ENCODE measurements at regions not wholly inside any gene's neighbourhood (a gene's known extent, or its start where the extent isn't known, plus 50 kb on each side); places are given as distances from the start of the nearest gene placed in this dataset.
"Not testable (repeated sequence)": the region's sequence is repeated elsewhere in the genome, so short reads cannot be mapped to it uniquely, and the experiment has no call there.

DNA sequence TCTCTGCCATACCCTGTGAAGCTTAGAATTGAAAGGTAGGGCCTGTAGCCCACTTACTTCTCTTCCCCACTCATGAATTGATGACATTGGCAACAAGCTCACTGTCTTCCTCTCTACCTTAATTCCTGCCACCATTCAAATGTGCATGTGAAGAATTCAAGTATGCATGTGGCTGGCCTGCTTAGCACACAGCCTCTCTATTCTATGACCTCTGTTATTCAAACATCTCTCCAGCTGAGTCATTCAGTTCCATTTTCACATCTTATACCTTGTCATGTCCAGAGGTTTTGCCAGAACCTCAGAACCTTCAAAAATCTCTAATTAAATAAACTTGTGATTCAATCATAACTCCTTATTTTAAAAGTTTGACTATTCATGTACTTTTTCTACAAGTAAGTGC is 114.7 kb upstream of the MAN2A1 start:
- DNase-seq, result no peak

DNA sequence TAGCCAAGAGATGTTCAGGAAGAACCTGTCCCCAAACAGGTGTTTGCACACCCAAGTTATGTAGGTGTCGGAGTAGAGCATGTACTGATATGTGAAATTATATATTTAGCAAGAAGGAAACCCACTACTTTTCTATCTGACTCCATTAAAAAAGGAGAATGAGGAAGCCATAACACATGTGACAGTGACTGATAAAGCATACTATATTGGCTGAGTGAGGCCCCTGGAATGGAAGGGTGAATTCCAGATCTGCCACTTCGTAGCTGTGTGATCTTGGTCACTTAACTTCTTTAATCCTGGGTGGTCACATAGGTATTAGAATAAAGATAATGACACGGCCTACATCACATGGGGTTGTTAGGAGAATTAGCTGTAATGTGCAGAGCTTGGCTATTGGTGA is 116.0 kb upstream of the MAN2A1 start:
- DNase-seq, result no peak

DNA sequence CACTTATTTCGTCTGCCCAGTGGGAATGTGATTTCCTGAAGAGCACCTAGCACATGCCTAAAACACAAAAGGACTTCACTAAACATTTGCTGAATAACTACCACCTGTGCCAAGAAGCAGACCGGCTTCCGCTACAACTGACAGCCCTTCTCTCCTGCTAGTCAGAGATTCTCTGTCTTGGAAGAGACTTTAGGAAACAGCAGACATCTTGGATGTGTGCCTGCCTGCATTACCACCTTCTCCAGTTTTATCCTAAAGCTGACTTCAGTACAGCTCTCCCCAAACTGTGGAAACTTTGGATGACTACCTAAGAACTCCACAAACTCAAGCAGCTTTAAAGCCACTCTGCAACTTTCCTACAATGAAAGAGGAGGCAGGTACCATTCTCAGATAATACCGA is 116.5 kb upstream of the MAN2A1 start:
- DNase-seq, result no peak

DNA sequence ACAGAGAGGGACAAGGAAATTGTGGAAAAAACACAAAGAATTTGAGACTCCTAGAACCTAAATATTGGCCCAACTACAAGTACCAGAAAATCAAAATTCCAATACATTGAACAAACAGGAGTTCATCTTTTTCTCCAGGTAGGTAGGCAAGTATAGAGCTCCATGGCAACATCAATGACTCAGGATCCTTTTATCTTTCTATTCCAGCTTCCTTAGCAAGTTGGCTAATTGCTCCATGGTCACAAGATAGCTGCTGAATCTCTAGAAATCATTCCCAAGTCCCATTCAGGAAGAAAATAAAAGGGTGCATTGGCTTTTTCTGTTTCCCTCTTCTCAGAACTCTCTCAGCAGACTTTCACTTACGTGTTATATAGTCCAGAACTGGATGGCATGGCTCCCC is 117.9 kb upstream of the MAN2A1 start:
- DNase-seq, result no peak

DNA sequence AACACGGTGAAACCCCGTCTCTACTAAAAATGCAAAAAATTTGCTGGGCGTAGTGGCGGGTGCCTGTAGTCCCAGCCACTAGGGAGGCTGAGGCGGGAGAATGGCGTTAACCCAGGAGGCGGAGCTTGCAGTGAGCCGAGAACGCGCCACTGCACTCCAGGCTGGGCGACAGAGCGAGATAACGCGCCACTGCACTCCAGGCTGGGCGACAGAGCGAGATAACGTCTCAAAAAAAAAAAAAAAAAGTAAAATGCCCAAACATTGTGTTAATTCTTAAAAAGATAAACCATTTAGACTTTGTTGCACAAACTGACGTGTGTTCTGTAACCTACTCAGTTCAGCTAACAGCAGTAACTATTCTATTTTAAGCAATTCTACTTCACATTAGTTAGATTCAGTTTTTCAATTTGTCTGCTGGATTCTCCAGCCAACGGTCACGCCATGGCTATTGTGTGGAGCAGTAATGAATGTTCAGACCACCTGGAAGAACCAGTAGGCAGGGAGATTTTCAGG is 119.3 kb upstream of the MAN2A1 start:
- DNase-seq, result no peak

DNA sequence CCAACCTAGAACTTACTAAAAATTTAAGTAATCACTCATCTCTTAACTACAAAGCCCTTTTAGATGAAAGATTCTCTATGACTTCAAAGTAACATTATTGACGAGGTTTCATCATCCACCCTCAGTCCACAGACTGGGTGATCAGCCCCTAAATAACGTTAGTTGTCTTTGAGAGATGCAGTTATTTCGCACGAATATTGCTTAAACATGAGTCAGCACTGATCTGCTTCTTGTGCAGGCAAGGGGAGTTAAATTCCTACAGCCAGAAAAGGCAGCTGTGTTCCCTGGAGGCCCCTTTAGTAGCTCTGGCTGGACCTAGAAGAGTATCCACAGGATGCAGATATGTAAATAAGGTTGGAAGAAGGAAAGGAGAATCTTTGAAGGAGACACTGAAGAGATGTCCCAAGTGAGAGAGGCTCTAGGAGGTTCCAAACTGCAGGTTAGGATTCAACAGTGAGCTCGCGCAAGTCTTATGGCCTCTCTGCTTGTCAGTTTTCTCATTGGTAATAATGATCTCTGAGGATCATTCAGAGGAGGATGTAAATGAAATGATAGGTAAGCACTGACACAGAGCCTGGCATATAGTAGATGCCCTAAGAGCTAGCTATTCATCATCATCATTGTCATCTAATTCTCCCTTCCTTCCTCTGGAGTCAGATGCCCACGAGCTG is 122.2 kb upstream of the MAN2A1 start:
- DNase-seq, result no peak

DNA sequence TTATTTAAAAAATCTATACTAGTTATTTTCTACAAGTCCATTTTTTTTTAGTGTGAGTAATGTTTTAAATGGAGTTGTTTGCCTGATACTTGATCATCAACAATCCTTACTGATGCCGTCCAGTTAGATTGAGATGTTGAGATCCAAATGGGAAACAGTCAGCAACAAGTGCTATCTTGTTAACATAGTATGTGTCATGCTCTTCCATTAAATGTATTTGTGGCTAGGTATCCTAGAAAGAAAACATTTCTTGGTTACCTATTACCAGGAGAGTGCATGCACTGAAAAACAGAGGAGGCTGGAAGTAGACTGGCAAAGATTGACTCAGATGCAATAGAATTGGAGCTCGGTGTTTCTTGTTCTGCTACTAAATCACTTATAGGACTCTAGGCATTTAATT is 123.4 kb upstream of the MAN2A1 start:
- no peak for DNase-seq

DNA sequence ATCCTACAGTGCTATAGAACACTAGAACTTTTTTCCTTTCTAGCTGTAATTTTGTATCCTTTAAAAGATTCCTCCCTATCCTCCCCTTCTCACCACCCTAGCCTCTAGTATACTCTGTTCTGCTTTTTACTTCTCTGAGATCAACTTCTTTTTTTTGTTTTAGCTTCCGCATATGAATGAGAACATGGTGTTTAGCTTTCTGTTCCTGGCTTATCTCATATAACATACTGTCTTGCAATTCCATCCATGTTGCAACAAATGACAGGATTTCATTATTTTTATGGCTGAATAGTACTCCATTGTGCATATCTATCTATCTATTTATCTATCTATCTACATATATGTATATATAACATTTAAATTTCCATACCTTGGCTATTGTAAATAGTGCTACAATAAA is 126.0 kb upstream of the MAN2A1 start:
- no peak for DNase-seq

DNA sequence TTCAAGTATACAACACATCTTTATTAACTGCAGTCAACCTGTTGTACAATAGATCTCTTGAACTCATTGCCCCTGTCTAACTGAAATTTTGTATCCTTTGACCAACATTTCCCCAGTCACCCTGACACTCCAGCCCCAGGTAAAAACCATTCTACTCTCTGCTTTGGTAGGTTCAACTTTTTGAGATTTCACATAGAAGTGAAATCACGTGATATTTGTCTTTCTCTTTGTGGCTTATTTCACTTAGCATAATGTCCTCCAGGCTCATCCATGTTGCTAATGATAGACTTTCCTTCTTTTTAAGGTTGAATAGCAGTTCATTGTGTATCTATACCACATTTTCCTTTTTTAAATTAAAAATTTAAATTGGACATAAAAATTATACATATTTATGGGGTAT is 126.5 kb upstream of the MAN2A1 start:
- DNase-seq, result no peak

DNA sequence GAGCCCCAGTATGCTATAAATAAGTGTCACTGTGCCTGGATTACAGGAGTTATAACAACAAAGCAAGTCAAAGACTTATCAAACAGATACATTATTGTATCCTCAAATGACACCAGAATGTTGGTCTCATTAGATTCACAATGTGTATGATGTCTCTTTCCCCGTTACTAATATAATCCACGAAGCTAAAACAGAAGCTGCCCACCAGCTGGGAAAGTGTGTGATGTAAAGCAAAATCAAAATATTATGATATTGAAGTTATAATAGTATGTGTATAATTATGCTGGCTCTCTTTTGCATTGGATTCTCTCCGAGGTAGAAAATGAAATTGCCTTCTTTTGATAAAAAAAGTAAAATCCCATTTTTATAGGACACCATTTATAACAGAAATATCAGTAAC is 127.3 kb upstream of the MAN2A1 start:
- DNase-seq, result no peak

DNA sequence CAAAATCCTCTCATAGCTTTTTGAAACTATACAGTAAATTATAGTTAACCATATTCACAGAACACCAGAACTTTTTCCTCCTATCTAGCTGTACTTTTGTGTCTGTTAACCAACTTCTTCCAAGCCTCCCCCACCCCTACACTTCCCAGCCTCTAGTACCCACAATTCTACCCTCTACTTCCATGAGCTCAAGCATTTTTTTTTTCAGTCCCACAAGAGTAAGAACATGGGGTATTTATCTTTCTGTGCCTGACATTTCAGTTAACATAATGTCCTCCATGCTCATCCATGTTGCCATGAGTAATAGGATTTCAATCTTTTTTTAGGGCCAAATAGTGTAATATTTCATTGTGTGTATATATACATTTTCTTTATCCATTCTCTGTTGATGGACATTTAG is 128.3 kb upstream of the MAN2A1 start:
- DNase-seq, result no peak

DNA sequence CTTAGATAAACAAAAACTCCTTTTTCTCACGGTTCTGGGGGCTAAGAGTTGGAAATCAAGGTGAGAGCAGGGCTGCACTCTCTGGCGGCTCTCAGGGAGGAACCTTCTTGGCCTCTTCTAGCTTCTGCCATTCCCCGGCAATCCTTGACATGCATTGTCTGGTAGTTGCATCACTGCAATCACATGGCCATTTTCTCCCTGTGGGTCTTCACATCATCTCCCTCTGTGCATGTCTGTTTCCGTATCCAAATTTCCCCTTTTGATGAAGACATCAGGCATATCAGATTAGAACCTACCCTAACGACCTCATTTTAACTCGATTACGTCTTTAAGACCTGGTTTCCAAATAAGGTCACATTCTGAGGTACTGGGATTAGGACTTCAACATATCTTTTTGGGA is 129.2 kb upstream of the MAN2A1 start:
- no peak for DNase-seq

DNA sequence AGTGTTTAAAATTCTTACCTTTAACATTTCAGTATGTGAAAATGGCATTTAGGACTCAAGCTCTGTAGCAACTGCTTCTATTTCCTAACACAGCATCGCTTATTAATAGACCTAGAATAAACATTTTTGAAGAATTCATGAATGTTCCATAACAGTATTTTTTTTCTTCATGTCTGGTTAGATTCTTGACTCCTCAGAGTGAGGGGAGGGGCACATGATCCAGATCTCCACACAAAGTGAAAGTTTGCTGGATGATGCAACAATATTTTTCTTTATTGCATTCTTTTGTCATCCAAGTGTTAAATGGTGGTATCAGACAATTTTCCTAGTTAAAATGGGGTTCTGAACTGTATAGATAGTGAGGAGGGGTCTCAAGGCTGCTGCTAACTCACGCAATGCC is 130.8 kb upstream of the MAN2A1 start:
- DNase-seq, result no peak

DNA sequence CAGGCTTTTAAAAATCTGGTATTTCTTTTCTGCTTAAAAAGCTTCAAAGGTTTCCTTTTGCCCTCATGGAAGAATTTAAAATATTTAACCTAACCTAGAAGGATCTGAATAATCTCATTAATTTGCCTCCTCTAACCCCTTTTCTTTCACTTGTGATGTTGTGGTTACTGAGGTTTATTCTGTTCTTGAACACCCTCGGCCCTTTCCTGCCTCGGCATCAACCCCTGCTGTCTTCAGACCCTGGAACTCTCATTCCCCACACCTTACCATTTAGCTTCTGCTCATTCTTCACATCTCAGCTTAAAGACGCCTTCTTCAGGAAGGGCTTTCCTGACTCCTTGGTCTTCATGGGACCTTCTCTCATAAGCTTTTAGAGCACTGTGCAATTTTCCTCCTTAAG is 131.4 kb upstream of the MAN2A1 start:
- no peak for DNase-seq

DNA sequence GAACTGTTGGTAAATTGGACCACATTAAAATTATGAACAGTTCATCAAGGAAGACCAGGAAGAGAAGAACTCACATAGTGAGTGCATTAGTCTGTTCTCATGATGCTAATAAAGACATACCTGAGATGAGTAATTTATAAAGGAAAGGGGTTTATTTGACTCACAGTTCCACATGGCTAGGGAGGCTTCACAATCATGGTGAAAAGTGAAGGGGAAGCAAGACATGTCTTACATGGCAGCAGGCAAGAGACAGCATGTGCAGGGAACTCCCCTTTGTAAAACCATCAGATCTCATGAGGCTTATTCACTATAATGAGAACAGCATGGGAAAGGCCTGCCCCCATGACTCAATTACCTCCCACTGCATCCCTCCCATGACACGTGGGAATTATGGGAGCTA is 135.9 kb upstream of the MAN2A1 start:
- DNase-seq, result no peak

DNA sequence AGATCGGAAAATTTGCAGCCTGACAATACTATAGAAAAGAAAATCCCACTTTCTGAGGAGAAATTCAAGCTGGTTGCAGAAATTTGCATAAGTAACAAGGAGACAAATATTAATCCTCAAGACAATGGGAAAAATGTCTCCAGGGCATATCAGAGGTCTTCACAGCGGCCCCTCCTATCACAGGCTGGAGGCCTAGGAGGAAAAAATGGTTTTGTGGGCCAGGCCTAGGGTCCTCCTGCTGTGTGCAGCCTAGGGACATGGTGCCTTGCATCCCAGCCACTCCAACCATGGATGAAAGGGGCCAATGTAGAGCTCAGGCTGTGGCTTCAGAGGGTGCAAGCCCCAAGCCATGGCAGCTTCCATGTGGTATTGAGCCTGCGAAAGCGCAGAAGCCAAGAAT is 138.5 kb upstream of the MAN2A1 start:
- DNase-seq, result not testable (repeated sequence)

DNA sequence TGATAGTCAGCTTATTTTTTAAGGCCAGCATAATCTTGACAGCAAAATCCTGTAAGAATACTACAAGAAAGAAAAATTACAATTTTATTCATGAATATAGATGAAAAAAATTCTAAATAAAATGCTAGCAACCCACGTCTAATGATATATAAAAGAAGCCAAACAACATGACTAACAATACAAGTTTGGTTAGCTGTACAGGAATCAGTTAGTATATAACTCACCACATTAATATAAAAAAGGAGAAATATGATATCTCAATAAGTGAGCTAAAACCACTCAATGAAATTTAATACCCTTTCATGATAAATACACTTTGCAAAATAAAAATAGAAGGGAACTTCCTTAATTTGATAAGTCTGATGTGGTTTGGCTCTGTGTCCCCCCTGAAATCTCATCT is 139.7 kb upstream of the MAN2A1 start:
- DNase-seq, result no peak

DNA sequence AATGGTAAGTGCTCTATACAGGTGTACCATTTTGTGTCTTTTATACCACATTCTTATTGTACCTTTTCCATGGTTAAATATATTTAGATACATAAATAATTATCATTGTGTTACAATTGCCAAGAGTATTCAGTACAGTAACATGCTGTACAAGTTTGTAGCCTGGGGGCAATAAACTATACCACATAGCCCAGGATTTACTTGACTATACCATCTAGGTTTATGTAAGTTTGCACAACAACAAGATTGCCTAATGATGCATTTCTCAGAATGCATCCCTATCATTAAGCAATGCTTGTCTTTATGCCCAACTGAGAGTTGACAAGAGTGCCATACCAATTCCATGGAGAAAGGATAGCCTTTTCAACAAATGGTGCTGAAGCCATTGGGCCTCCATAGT is 136.7 kb upstream of the PJA2 start:
- no peak for DNase-seq

DNA sequence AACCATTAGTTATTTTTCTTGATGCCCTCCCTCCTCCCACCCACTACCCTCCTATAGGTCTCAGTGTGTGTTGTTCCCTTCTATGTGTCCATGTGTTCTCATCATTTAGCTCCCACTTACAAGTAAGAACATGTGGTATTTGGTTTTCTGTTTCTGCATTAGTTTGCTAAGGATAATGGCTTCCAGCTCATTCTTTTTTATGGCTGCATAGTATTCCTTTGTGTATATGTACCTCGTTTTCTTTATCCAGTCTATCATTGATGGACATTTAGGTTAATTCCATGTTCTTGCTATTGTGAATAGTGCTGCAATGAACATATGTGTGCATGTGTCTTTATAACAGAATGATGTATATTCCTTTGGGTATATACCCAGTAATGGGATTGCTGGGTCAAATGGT is 135.1 kb upstream of the PJA2 start:
- DNase-seq, result not testable (repeated sequence)

DNA sequence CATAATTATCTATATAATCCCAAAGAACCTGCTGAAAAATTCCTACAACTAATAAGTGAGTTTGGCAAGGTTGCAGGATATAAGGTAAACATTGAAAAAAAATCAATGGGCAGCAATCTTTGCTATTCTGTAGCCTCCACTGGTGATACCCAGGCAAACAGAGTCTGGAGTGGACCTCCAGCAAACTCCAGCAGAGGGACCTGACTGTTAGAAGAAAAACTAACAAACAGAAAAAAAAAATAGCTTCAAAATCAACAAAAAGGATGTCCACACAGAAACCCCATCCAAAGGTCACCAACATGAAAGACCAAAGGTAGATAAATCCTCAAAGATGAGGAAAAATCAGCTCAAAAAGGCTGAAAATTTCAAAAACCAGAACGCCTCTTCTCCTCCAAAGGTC is 128.9 kb upstream of the PJA2 start:
- not testable (repeated sequence) for DNase-seq

DNA sequence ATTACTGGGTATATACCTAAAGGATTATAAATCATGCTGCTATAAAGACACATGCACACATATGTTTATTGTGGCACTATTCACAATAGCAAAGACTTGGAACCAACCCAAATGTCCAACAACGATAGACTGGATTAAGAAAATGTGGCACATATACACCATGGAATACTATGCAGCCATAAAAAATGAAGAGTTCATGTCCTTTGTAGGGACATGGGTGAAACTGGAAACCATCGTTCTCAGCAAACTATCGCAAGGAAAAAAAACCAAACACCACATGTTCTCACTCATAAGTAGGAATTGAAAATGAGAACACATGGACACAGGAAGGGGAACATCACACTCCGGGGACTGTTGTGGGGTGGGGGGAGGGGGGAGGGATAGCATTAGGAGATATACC is 125.3 kb upstream of the PJA2 start:
- not testable (repeated sequence) for DNase-seq

DNA sequence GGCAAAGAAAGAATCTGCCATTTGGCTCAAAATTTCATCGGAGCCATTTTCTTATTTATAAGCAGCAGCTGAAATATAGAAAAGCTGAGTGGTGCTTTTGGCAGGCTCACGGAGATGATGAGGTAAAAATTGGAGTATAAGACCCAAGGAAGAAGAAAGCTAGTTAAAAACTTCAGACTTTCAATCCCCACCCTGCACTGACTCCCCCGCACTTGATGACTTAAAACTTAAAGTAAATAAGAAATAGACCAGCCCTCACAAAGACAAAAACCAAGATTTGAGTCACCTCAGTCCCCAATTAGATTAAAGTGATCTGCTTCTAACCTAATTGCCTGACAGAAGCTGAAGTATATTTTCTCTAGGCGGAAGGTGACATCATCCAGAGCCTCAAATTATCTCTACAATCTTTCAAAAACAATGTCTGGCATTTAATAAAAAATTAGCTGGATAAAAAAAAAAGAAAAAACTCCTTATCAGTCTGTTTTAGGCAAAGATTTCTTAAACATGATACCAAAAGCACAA is 124.0 kb upstream of the PJA2 start:
- no peak for DNase-seq

DNA sequence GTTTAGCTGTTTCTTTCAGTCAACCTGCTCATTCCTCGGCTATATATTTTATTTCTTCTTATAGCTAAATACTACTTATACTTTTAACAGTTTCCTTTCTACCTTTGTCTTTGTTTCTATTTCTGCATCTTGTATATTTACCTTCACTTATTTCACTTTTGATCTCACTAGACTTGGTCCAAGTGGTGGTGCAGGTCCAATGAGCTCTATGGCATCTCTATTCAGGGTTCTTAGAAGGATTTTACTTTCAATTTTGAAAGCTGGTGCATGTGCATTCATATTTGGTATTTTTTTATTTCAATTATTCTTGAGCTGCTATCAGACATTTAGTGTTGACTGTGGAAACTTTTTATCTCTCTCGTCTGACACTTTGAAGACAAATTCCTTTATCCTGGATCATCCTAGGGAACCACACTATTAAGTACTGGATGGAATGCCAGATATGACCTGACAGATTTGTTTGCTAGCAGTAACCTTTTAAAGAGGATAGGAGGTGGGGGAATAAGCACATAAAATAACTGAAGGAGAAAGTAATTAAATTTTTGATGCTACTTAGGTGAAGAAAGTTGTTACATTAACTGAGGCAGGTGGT is 123.1 kb upstream of the PJA2 start:
- DNase-seq, result no peak

DNA sequence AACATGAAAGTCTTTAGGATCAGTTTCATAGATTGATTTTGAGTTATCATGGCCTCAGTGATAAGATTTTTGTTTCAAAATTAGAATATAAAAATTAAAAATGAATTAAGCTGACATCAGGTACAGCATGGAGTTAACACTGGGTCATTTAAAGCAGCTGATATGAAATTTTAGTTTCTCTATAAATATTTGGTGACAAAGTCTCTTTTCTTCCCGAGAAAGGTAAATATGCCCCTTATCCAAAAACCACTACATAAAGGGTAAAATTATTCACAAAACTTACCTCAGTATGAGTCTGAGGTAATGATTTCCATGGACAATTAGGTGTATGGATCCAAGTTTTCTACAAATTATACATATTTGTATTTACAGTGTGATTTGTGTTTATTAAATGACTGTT is 121.5 kb upstream of the PJA2 start:
- DNase-seq, result no peak

DNA sequence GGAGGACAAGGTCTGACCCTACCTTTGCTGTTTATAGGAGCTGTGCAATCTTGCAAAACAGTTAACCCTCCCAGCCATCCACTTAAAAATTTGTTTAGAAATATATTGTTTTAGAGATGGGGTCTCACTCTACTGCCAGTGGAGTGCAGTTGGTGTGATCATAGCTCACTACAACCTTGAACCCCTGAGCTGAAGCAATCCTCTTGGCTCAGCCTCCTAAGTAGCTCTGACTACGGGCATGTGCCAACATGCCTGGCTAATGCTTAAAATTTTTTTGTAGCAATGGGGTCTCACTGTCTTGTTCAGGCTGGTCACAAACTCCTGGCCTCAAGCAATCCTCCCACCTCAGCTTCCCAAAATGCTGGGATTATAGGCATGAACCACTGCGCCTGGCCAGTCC is 120.2 kb upstream of the PJA2 start:
- DNase-seq, result no peak
